OCI-LY1 (cell line): ENCODE measurements at regions not wholly inside any gene's neighbourhood (a gene's known extent, or its start where the extent isn't known, plus 50 kb on each side); places are given as distances from the start of the nearest gene placed in this dataset.

Experiments used
- H2AFZ ChIP-seq: fragments of 200-600 bp; sonication (generic), shearing (Covaris generic); 2 replicates; pipeline ENCODE4 v1.6.0; 2014; ENCODE audit warnings: antibody characterized with exemption, mild to moderate bottlenecking, low read length
- H3F3A ChIP-seq: fragments of 200-600 bp; sonication (generic), shearing (Covaris generic); 2 replicates; pipeline ENCODE4 v1.6.0; 2014; ENCODE audit warnings: mild to moderate bottlenecking, antibody characterized with exemption, low read length, moderate library complexity; ENCODE audit not compliant: insufficient read depth
- H3K27ac ChIP-seq: fragments of 200-600 bp; sonication (generic); 2 replicates; pipeline ENCODE4 v1.5.1; 2014; ENCODE audit warnings: low read length, mixed run types, mild to moderate bottlenecking, low read depth; ENCODE audit not compliant: poor library complexity, severe bottlenecking
- H3K27me3 ChIP-seq: fragments of 200-600 bp; sonication (generic); 2 replicates; pipeline ENCODE4 v1.6.0; 2014; ENCODE audit warnings: antibody characterized with exemption, mild to moderate bottlenecking, low read length, moderate library complexity; ENCODE audit not compliant: insufficient read depth
- H3K36me3 ChIP-seq: fragments of 200-600 bp; sonication (generic); 2 replicates; pipeline ENCODE4 v1.6.1; 2014; ENCODE audit warnings: mild to moderate bottlenecking, antibody characterized with exemption, low read length, moderate library complexity, mixed read lengths; ENCODE audit not compliant: insufficient read depth
- H3K4me1 ChIP-seq: fragments of 200-600 bp; sonication (generic); 2 replicates; pipeline ENCODE4 v1.5.1; 2014; ENCODE audit warnings: mild to moderate bottlenecking, low read length, moderate library complexity; ENCODE audit not compliant: insufficient read depth, severe bottlenecking
- H3K4me2 ChIP-seq: fragments of 200-600 bp; sonication (generic), shearing (Covaris generic); 2 replicates; pipeline ENCODE4 v1.6.1; 2014; ENCODE audit warnings: low read length
- H3K4me3 ChIP-seq: fragments of 200-600 bp; sonication (generic); 2 replicates; pipeline ENCODE4 v1.5.1; 2014; ENCODE audit warnings: low read length, low read depth, mild to moderate bottlenecking, mixed read lengths; ENCODE audit not compliant: poor library complexity, severe bottlenecking
- H3K79me2 ChIP-seq: fragments of 200-600 bp; shearing (Covaris generic); 2 replicates; pipeline ENCODE4 v1.6.1; 2016; ENCODE audit warnings: mixed run types, low read length, mixed read lengths; ENCODE audit not compliant: insufficient read depth
- H3K9ac ChIP-seq: fragments of 200-600 bp; sonication (generic), shearing (Covaris generic); 2 replicates; pipeline ENCODE4 v1.6.1; 2014; ENCODE audit warnings: mild to moderate bottlenecking, low read length, mixed read lengths
- H3K9me2 ChIP-seq: fragments of 200-600 bp; sonication (generic), shearing (Covaris generic); 2 replicates; pipeline ENCODE4 v1.6.1; 2014; ENCODE audit warnings: low read depth, mild to moderate bottlenecking, low read length, mixed read lengths
- H3K9me3 ChIP-seq: fragments of 200-600 bp; shearing (Covaris generic); 2 replicates; pipeline ENCODE4 v1.6.1; 2014; ENCODE audit warnings: low read length, mixed read lengths
- H4K20me1 ChIP-seq: fragments of 200-600 bp; sonication (generic), shearing (Covaris generic); 2 replicates; pipeline ENCODE4 v1.6.0; 2016; ENCODE audit warnings: mild to moderate bottlenecking, low read length; ENCODE audit not compliant: insufficient read depth
- EZH2 ChIP-seq: fragments of 200-600 bp; sonication (generic), shearing (Covaris generic); IDR thresholded peaks from 2 replicates; pipeline ENCODE4 v1.8.0; 2017; ENCODE audit warnings: borderline replicate concordance, mixed run types, mild to moderate bottlenecking, antibody characterized with exemption, low read length, moderate library complexity, mixed read lengths
- TF ChIP-seq, protein P1 (sequence below): fragments of 200-600 bp; sonication (generic), shearing (Covaris generic); IDR thresholded peaks from 2 replicates; pipeline ENCODE4 v1.5.1; 2017; ENCODE audit warnings: mild to moderate bottlenecking, antibody characterized with exemption, low read length, moderate library complexity, mixed read lengths

DNA sequence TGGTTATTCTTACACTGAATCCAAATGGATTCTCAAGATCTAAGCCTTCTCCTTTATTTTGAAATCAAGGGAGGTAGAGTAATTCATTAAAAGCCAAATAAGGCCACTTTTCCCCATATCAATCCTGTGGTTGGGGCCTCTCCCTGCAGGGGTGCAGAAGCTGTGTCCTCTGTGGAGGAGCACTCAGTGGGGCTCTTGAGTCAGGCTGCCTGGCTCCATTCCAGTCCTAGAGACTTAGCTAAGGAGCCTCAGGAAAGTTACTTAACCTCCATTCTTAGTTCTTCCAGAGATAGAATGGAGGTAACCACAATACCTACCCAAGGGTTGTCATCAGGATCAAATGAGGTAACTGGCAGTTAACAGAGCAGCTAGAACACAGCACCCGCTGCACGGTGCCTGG lies 564.3 kb downstream of the CMPK2 start:
- H3K4me2 ChIP-seq: no peak overlapping the region
- no peaks in the 10 kb centered on the region for H3K79me2 ChIP-seq
- H3K9me2 ChIP-seq: no peaks in the 10 kb centered on the region
- no peak overlapping the region for H3K4me3 ChIP-seq
- no peak overlapping the region for H3K27ac ChIP-seq
- H2AFZ ChIP-seq: no peak overlapping the region
- no peaks in the 10 kb centered on the region for H3K9me3 ChIP-seq
- H3K9ac ChIP-seq: no peak overlapping the region
- no peaks in the 10 kb centered on the region for H3K36me3 ChIP-seq
- TF ChIP-seq, protein P1, sequence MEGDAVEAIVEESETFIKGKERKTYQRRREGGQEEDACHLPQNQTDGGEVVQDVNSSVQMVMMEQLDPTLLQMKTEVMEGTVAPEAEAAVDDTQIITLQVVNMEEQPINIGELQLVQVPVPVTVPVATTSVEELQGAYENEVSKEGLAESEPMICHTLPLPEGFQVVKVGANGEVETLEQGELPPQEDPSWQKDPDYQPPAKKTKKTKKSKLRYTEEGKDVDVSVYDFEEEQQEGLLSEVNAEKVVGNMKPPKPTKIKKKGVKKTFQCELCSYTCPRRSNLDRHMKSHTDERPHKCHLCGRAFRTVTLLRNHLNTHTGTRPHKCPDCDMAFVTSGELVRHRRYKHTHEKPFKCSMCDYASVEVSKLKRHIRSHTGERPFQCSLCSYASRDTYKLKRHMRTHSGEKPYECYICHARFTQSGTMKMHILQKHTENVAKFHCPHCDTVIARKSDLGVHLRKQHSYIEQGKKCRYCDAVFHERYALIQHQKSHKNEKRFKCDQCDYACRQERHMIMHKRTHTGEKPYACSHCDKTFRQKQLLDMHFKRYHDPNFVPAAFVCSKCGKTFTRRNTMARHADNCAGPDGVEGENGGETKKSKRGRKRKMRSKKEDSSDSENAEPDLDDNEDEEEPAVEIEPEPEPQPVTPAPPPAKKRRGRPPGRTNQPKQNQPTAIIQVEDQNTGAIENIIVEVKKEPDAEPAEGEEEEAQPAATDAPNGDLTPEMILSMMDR: no peak
- no peak for TF ChIP-seq EZH2
- H3K27me3 ChIP-seq: no peaks in the 10 kb centered on the region
- H3K4me1 ChIP-seq: peaks cover 50% of the 10 kb centered on the region
- H4K20me1 ChIP-seq: no peaks in the 10 kb centered on the region
- H3F3A ChIP-seq: no peaks in the 10 kb centered on the region

DNA sequence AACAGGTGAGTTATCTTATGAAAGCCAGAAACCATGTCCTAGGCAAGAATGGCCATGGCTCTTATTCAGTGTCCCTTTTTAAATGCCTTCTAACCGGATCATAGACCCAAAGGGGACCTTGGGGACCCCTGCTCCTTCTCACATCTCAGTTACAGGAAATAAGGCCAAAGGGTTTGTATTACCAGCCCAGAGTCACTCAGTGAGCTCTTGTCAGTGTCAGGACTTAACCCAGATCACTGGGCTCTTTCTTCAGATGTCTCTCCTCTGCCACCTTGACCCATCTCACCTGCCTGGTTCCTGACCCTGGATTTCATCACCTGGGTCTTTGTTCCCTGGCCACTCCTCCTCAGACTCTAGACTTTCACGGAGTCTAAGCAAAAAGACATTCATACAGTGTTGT lies 556.7 kb downstream of the CMPK2 start:
- H3K27ac ChIP-seq: peak overlapping the region; percentile 93
- peak overlapping the region; percentile 50 for H3K9ac ChIP-seq

DNA sequence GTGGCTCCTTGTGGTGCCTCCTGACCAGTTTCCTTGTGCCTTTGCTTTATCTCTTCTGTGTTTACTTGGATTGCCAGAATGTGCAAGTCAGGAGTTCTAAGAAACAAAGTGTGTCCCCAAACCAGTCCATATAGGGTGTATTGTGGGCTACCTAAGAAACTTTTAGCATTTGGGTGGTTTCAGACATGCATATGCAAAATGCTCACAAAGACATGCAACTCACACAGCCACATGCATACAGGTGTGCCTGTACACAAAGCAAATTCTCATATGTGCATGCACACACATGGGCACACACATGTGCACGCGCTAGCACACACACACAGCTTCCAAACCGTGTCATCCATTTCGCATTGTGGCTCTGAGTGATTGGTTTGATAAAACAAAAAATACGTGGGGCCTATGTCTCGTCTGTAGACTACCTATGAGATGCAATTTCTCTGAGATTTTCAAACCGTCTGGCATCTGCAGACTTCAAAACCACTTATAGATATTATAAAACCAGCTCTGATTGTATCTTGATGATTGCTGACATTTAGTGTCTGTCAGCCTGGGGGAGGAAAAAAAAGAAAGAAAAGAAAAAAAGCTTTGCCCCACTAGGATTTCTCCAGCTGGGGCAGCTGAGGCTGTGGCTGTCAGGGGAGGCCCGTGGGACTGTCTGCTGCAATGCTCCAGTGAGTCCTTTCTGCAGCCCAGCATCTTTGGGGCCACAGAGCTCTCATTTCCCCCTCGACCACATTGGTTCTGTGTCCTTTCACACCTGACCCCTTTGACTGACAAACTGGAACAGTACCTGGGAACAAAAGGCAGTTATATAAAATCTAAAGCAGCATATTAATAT lies 556.1 kb downstream of the CMPK2 start:
- Histone ChIP-seq H3K27ac (peak overlapping the region; percentile 93), H3K9ac (peak overlapping the region; percentile 58), H3K36me3 (no peaks in the 10 kb centered on the region; the same call in 1 of the 2 replicates), H3K4me3 (peak overlapping the region; percentile 20), H3F3A (no peaks in the 10 kb centered on the region), H3K79me2 (no peaks in the 10 kb centered on the region), H2AFZ (no peak overlapping the region), H3K4me1 (peaks cover 61% of the 10 kb centered on the region), H4K20me1 (no peaks in the 10 kb centered on the region), H3K9me2 (no peaks in the 10 kb centered on the region), H3K4me2 (peak overlapping the region; percentile 46), H3K27me3 (no peaks in the 10 kb centered on the region), H3K9me3 (no peaks in the 10 kb centered on the region)
- TF ChIP-seq EZH2: no peak
- TF ChIP-seq, protein P1: no peak

More for the DNA sequence above, 556.7 kb downstream of the CMPK2 start:
- no peaks in the 10 kb centered on the region for H3K79me2 ChIP-seq
- no peaks in the 10 kb centered on the region for H4K20me1 ChIP-seq
- no peaks in the 10 kb centered on the region for H3K9me2 ChIP-seq
- H3K4me3 ChIP-seq: no peak overlapping the region
- peaks cover 64% of the 10 kb centered on the region for H3K4me1 ChIP-seq
- H3K9me3 ChIP-seq: no peaks in the 10 kb centered on the region
- H2AFZ ChIP-seq: no peak overlapping the region
- no peaks in the 10 kb centered on the region for H3K27me3 ChIP-seq
- TF ChIP-seq, protein P1: no peak
- TF ChIP-seq EZH2: no peak
- H3K36me3 ChIP-seq: no peaks in the 10 kb centered on the region; the same call in 1 of the 2 replicates
- no peaks in the 10 kb centered on the region for H3F3A ChIP-seq
- peak overlapping the region; percentile 46 for H3K4me2 ChIP-seq
